Mesodermal cell (in vitro differentiated cells): ENCODE measurements at regions not wholly inside any gene's neighbourhood (a gene's known extent, or its start where the extent isn't known, plus 50 kb on each side); places are given as distances from the start of the nearest gene placed in this dataset.

Experiments
- H3K27ac ChIP-seq: 2 replicates; pipeline ENCODE4 v1.7.0; 2013; ENCODE audit warnings: mild to moderate bottlenecking, low read depth, low read length, moderate library complexity; ENCODE audit not compliant: severe bottlenecking
- H3K36me3 ChIP-seq: 2 replicates; pipeline ENCODE4 v1.7.1; 2013; ENCODE audit warnings: mild to moderate bottlenecking, low read length, moderate library complexity; ENCODE audit not compliant: control insufficient read depth, insufficient read depth
- H3K4me1 ChIP-seq: one replicate; pipeline ENCODE4 v1.7.1; 2013; ENCODE audit warnings: mild to moderate bottlenecking, low read length; ENCODE audit not compliant: insufficient read depth, control insufficient read depth, poor library complexity, severe bottlenecking
- H3K4me3 ChIP-seq: 2 replicates; pipeline ENCODE4 v1.7.0; 2013; ENCODE audit warnings: low read length, control low read depth, mild to moderate bottlenecking; ENCODE audit not compliant: insufficient read depth, poor library complexity, severe bottlenecking; ENCODE audit errors: extremely low read depth
- H3K9me3 ChIP-seq: 2 replicates; pipeline ENCODE4 v1.7.1; 2013; ENCODE audit warnings: mild to moderate bottlenecking, low read length, moderate library complexity; ENCODE audit not compliant: control insufficient read depth
- WGBS, 2 experiments: methylation state at CpG; one replicate each; pipeline ENCODE4 v1.1.5; 2013; ENCODE audit warnings: missing lambda C conversion rate in 2 of 2; ENCODE audit not compliant: insufficient coverage in 2 of 2; 5-methylcytosine and 5-hydroxymethylcytosine counted together

DNA sequence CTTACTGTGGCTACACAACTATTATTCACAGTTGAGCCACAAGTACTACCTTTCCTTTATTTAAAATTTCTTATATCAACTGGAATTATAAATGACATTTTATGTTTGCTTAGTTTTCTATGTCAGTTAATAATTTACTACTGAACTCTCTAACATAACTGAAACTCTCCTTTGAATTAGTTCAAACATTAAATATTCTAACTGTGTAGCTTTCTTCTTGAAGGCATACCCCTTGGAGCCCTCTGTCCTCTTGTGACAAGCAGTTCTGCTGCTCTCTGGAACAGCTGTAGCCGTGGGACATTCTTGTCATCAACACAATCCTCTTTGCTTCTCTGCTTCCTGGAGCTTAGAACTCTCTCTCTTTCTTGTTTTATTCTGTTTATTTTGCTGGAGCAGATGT, 244.8 kb downstream of the NHLRC3 start:
- Histone ChIP-seq H3K36me3 (no peaks in the 10 kb centered on the region), H3K4me3 (no peak overlapping the region), H3K9me3 (peaks cover 14% of the 10 kb centered on the region), H3K27ac (no peak overlapping the region), H3K4me1 (no peaks in the 10 kb centered on the region)
- 100% methylated on average over 1 of the region's 1 CpG; no CpG with 5 or more reads in 1 of the 2 experiments for WGBS, 2 experiments

DNA sequence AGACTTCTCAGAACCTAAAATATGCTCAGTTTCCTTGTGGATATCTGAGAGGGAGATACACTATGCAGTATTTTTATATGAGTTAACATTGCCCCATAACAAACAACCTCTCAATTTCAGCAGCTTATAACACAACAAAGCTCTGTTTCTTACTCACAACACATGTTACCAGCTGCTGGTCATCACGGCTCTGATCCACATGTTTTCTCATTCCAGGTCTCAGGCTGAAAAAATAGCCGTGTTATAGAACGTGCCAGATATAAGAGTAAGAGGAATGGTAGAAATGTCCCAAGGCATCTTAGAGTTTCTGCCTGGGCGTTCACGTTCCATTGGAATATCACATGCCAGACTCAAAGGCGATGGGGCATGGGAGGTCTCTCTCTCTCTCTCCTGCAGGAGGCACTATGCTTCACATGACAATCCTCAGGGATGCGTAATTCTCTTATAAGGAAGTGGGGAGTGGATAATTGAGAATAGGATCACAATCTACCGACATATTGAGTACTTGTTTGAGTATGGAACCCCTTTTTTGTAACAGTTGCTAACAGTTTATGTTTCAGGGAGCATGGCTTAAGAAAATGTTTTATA, 246.6 kb downstream of the NHLRC3 start:
- no peaks in the 10 kb centered on the region for H3K36me3 ChIP-seq
- H3K9me3 ChIP-seq: peaks cover 15% of the 10 kb centered on the region
- no peak overlapping the region for H3K4me3 ChIP-seq
- WGBS, 2 experiments: 82 to 88% methylated on average over 3 to 8 of the region's 8 CpGs
- H3K4me1 ChIP-seq: no peaks in the 10 kb centered on the region
- H3K27ac ChIP-seq: no peak overlapping the region
